Neural crest cell (in vitro differentiated cells): ENCODE measurements at regions not wholly inside any gene's neighbourhood (a gene's known extent, or its start where the extent isn't known, plus 50 kb on each side); places are given as distances from the start of the nearest gene placed in this dataset.

Experiments
- DNase-seq: peaks from one replicate; pipeline ENCODE4 v3.0.0; 2021; ENCODE audit warnings: low read depth, mixed read lengths, low spot score
- H3K27ac Mint-ChIP-seq: one replicate; pipeline ENCODE4 v1.8.0; 2021; ENCODE audit warnings: mild to moderate bottlenecking, mixed read lengths; ENCODE audit not compliant: unreplicated experiment
- H3K27me3 Mint-ChIP-seq: 2 replicates; pipeline ENCODE4 v1.8.0; 2021; ENCODE audit warnings: low read depth, mild to moderate bottlenecking, mixed read lengths
- H3K36me3 Mint-ChIP-seq: 2 replicates; pipeline ENCODE4 v1.8.0; 2021; ENCODE audit warnings: low read depth, mild to moderate bottlenecking, mixed read lengths
- H3K4me1 Mint-ChIP-seq: 2 replicates; pipeline ENCODE4 v1.8.0; 2021; ENCODE audit warnings: mixed read lengths
- H3K4me3 Mint-ChIP-seq: one replicate; pipeline ENCODE4 v1.8.0; 2021; ENCODE audit warnings: mild to moderate bottlenecking, mixed read lengths
- H3K9me3 Mint-ChIP-seq: 2 replicates; pipeline ENCODE4 v1.8.0; 2021; ENCODE audit warnings: mixed read lengths
- CTCF ChIP-seq: fragments of 200-600 bp; sonication (generic); conservative IDR thresholded peaks from 2 replicates; pipeline ENCODE4 v1.5.0; 2021; ENCODE audit warnings: antibody characterized with exemption, mild to moderate bottlenecking

GRCh38 chr5:110354915-110355644, 371.4 kb downstream of the TMEM232 start:
- Mint-ChIP-seq H3K36me3 (no peaks in the 10 kb centered on the region), H3K27ac (no peak overlapping the region), H3K4me1 (no peaks in the 10 kb centered on the region), H3K4me3 (no peak overlapping the region), H3K9me3 (no peaks in the 10 kb centered on the region), H3K27me3 (no peaks in the 10 kb centered on the region)
- DNase-seq: no peak
- no peak for TF ChIP-seq CTCF

GRCh38 chr5:110356677-110357076, 369.8 kb downstream of the TMEM232 start:
- H3K4me1 Mint-ChIP-seq: peaks cover 2% of the 10 kb centered on the region
- TF ChIP-seq CTCF: no peak
- no peak for DNase-seq
- no peaks in the 10 kb centered on the region for H3K9me3 Mint-ChIP-seq
- no peak overlapping the region for H3K4me3 Mint-ChIP-seq
- no peak overlapping the region for H3K27ac Mint-ChIP-seq
- H3K27me3 Mint-ChIP-seq: no peaks in the 10 kb centered on the region
- H3K36me3 Mint-ChIP-seq: no peaks in the 10 kb centered on the region

DNA sequence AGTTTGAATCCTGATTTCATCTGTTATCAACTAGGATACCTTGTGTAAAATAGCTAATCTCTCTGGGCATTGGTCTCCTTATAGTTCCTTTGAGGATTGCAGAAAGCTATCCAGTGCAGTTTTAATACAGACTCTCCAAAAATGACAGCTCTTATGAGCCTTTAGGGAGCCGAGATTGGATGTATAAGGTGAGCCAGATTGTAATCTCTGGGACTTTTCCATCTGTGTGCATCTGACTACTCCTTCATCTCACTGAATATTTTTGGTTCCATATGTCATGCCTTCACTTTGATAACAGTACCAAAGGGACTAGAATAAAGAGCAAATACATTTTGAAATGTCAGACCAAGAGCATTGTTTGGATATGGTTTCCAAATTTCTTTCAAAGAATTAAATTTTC, 367.2 kb downstream of the TMEM232 start:
- TF ChIP-seq CTCF: no peak
- H3K27ac Mint-ChIP-seq: no peak overlapping the region
- H3K4me3 Mint-ChIP-seq: no peak overlapping the region
- no peak for DNase-seq
- H3K27me3 Mint-ChIP-seq: no peaks in the 10 kb centered on the region
- H3K4me1 Mint-ChIP-seq: peaks cover 6% of the 10 kb centered on the region
- H3K9me3 Mint-ChIP-seq: no peaks in the 10 kb centered on the region
- no peaks in the 10 kb centered on the region for H3K36me3 Mint-ChIP-seq

GRCh38 chr5:110361471-110361870, 365.0 kb downstream of the TMEM232 start:
- TF ChIP-seq CTCF: no peak

GRCh38 chr5:110362261-110362660, 364.2 kb downstream of the TMEM232 start:
- no peak overlapping the region for H3K4me3 Mint-ChIP-seq
- no peak for TF ChIP-seq CTCF
- no peaks in the 10 kb centered on the region for H3K9me3 Mint-ChIP-seq
- no peaks in the 10 kb centered on the region for H3K27me3 Mint-ChIP-seq
- peaks cover 6% of the 10 kb centered on the region for H3K4me1 Mint-ChIP-seq
- no peaks in the 10 kb centered on the region for H3K36me3 Mint-ChIP-seq
- DNase-seq: no peak
- no peak overlapping the region for H3K27ac Mint-ChIP-seq

More at GRCh38 chr5:110361471-110361870, 365.0 kb downstream of the TMEM232 start:
- H3K4me3 Mint-ChIP-seq: no peak overlapping the region
- peaks cover 6% of the 10 kb centered on the region for H3K4me1 Mint-ChIP-seq
- no peaks in the 10 kb centered on the region for H3K27me3 Mint-ChIP-seq
- no peak overlapping the region for H3K27ac Mint-ChIP-seq
- no peaks in the 10 kb centered on the region for H3K36me3 Mint-ChIP-seq
- H3K9me3 Mint-ChIP-seq: no peaks in the 10 kb centered on the region
- no peak for DNase-seq
